DND-41 (cell line): ENCODE measurements at regions not wholly inside any gene's neighbourhood (a gene's known extent, or its start where the extent isn't known, plus 50 kb on each side); places are given as distances from the start of the nearest gene placed in this dataset.

ENCODE experiments used
- ATAC-seq: fragments of 200-7000 bp; cut with Tn5 transposase; 3 replicates; pipeline ENCODE4 v1.9.1; 2021; ENCODE audit warnings: low read depth; ENCODE audit not compliant: insufficient read depth
- DNase-seq: peaks from one replicate; pipeline ENCODE4 v3.0.0-alpha.2; 2020
- H2AFZ ChIP-seq: 2 replicates; pipeline ENCODE4 v1.6.0; 2012; ENCODE audit warnings: low read depth, low read length
- H3K27ac ChIP-seq: 2 replicates; pipeline ENCODE4 v1.5.1; 2012; ENCODE audit warnings: low read length, inconsistent platforms
- H3K27me3 ChIP-seq: fragments of 200-600 bp; sonication (generic); 2 replicates; pipeline ENCODE4 v1.6.0; 2012; ENCODE audit warnings: low read length, mild to moderate bottlenecking, inconsistent platforms; ENCODE audit not compliant: insufficient read depth, poor library complexity
- H3K36me3 ChIP-seq: 2 replicates; pipeline ENCODE4 v1.5.1; 2012; ENCODE audit warnings: low read length, inconsistent platforms; ENCODE audit not compliant: insufficient read depth
- H3K4me1 ChIP-seq: 2 replicates; pipeline ENCODE4 v1.5.1; 2012; ENCODE audit warnings: mild to moderate bottlenecking, low read length; ENCODE audit not compliant: insufficient read depth
- H3K4me2 ChIP-seq: 2 replicates; pipeline ENCODE4 v1.6.0; 2012; ENCODE audit warnings: mild to moderate bottlenecking, moderate library complexity, low read length, inconsistent platforms; ENCODE audit not compliant: insufficient read depth
- H3K4me3 ChIP-seq, 2 experiments: fragments of 200-600 bp in 1 of 2; shearing (Covaris generic) in 1 of 2; 2 replicates each; pipeline ENCODE4 v1.5.1; 2012 to 2016; ENCODE audit warnings: inconsistent platforms in 2 of 2, low read length in 2 of 2, mild to moderate bottlenecking in 2 of 2, low read depth in 1 of 2, moderate library complexity in 1 of 2
- H3K79me2 ChIP-seq: 2 replicates; pipeline ENCODE4 v1.6.0; 2012; ENCODE audit warnings: low read length, inconsistent platforms; ENCODE audit not compliant: insufficient read depth
- H3K9ac ChIP-seq: 2 replicates; pipeline ENCODE4 v1.6.0; 2012; ENCODE audit warnings: low read depth, mild to moderate bottlenecking, inconsistent platforms, low read length, moderate library complexity
- H3K9me3 ChIP-seq: 2 replicates; pipeline ENCODE4 v1.5.1; 2012; ENCODE audit warnings: low read length, moderate library complexity, mild to moderate bottlenecking, inconsistent platforms; ENCODE audit not compliant: insufficient read depth, severe bottlenecking
- H4K20me1 ChIP-seq: 2 replicates; pipeline ENCODE4 v1.6.0; 2012; ENCODE audit warnings: low read length; ENCODE audit not compliant: insufficient read depth
- EZH2 ChIP-seq: IDR thresholded peaks from 3 replicates; pipeline ENCODE4 v1.6.1; 2012; ENCODE audit warnings: borderline replicate concordance, low read depth, mild to moderate bottlenecking, moderate library complexity, low read length, inconsistent platforms; ENCODE audit not compliant: severe bottlenecking
- TF ChIP-seq, protein P1 (sequence below): IDR thresholded peaks from 2 replicates; pipeline ENCODE4 v1.5.1; 2012; ENCODE audit warnings: borderline replicate concordance, low read length, moderate library complexity, mild to moderate bottlenecking; ENCODE audit not compliant: poor library complexity, severe bottlenecking; ENCODE audit errors: extremely low read depth

DNA sequence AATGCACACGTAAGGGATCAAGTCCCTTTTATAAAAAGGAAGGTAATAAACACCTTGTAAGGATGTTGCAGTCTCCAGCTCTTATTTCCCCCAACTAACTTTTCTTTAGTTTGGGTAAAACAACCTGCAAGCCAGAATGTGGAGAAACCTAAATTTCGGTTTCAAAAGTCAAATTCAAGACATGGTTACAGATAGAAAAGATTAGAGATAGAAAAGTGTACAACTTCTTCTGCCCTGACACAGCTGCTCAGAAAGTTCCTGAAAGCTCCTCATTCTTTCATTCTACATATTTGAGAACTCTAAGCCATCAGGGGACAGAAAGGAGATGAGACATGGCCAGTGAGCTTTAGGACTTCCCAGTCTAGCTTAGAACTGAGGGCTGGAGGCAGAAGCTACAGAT lies 574.9 kb downstream of the DIPK2A start:
- Histone ChIP-seq H3K4me1 (no peaks in the 10 kb centered on the region), H3K27ac (no peak overlapping the region), H3K4me3 (no peak overlapping the region), H4K20me1 (no peaks in the 10 kb centered on the region), H3K27me3 (no peaks in the 10 kb centered on the region), H2AFZ (no peak overlapping the region), H3K36me3 (no peaks in the 10 kb centered on the region), H3K79me2 (no peaks in the 10 kb centered on the region), H3K4me2 (no peak overlapping the region), H3K9me3 (no peaks in the 10 kb centered on the region), H3K9ac (no peak overlapping the region)
- DNase-seq = no peak
- TF ChIP-seq, protein P1, sequence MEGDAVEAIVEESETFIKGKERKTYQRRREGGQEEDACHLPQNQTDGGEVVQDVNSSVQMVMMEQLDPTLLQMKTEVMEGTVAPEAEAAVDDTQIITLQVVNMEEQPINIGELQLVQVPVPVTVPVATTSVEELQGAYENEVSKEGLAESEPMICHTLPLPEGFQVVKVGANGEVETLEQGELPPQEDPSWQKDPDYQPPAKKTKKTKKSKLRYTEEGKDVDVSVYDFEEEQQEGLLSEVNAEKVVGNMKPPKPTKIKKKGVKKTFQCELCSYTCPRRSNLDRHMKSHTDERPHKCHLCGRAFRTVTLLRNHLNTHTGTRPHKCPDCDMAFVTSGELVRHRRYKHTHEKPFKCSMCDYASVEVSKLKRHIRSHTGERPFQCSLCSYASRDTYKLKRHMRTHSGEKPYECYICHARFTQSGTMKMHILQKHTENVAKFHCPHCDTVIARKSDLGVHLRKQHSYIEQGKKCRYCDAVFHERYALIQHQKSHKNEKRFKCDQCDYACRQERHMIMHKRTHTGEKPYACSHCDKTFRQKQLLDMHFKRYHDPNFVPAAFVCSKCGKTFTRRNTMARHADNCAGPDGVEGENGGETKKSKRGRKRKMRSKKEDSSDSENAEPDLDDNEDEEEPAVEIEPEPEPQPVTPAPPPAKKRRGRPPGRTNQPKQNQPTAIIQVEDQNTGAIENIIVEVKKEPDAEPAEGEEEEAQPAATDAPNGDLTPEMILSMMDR = no peak
- no peak for TF ChIP-seq EZH2
- ATAC-seq = no peak

GRCh38 chr3:144548346-144548745 lies 576.7 kb downstream of the DIPK2A start:
- Histone ChIP-seq H3K36me3 (no peaks in the 10 kb centered on the region), H3K9ac (no peak overlapping the region), H3K27ac (no peak overlapping the region), H3K4me2 (no peak overlapping the region), H4K20me1 (no peaks in the 10 kb centered on the region), H3K9me3 (no peaks in the 10 kb centered on the region), H3K4me1 (no peaks in the 10 kb centered on the region), H2AFZ (no peak overlapping the region), H3K4me3 (no peak overlapping the region), H3K27me3 (no peaks in the 10 kb centered on the region), H3K79me2 (no peaks in the 10 kb centered on the region)
- ATAC-seq = no peak
- TF ChIP-seq, protein P1 = no peak
- TF ChIP-seq EZH2 = no peak
- no peak for DNase-seq

DNA sequence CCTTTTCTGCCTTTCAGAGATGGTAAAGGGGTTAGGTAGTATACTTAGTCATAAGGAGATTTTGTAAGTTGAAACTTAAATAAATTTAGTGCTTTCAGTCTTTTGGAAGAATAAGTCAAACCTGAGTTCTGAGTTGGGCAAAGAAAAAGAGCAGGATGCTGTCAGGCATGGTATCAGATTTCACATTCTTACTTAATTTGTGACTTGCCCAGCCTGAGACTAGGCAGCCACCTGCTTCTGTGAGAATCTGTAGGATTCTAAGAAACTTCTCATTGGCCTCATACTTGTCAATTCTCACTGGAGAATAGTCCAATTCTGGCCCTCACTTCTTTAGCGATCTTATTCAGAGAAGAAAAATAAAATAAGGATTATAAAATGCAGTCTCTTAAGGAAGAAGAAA lies 577.5 kb downstream of the DIPK2A start:
- H3K27me3 ChIP-seq = no peaks in the 10 kb centered on the region
- no peaks in the 10 kb centered on the region for H3K4me1 ChIP-seq
- H3K4me3 ChIP-seq = no peak overlapping the region
- H3K9ac ChIP-seq = no peak overlapping the region
- no peak for TF ChIP-seq EZH2
- TF ChIP-seq, protein P1 = no peak
- H3K36me3 ChIP-seq = no peaks in the 10 kb centered on the region
- ATAC-seq (no peak), DNase-seq (no peak)
- no peak overlapping the region for H3K4me2 ChIP-seq
- no peaks in the 10 kb centered on the region for H3K79me2 ChIP-seq
- no peaks in the 10 kb centered on the region for H4K20me1 ChIP-seq
- H3K27ac ChIP-seq = no peak overlapping the region
- no peaks in the 10 kb centered on the region for H3K9me3 ChIP-seq
- no peak overlapping the region for H2AFZ ChIP-seq
